ENCODE measurements at regions not wholly inside any gene's neighbourhood (a gene's known extent, or its start where the extent isn't known, plus 50 kb on each side); places are given as distances from the start of the nearest gene placed in this dataset.

- Mint-ChIP-seq H3K27me3 (no peaks in the 10 kb centered on the region), H3K4me3 (no peak overlapping the region), H3K36me3 (ENCODE audit: low read depth) (no peaks in the 10 kb centered on the region), H3K27ac (no peak overlapping the region), H3K4me1 (peaks cover 4% of the 10 kb centered on the region), H3K9me3 (peaks cover 2% of the 10 kb centered on the region)
- CTCF ChIA-PET: no interaction called here
- POLR2A ChIA-PET: no interaction called here
- DNase-seq: no peak
Observed at GRCh38 chr1:81547912-81548303, 252.8 kb upstream of the ADGRL2 start.

GRCh38 chr1:81547261-81547911, 253.3 kb upstream of the ADGRL2 start:
- Mint-ChIP-seq H3K4me1 (peaks cover 4% of the 10 kb centered on the region), H3K36me3 (ENCODE audit: low read depth) (no peaks in the 10 kb centered on the region), H3K27ac (no peak overlapping the region), H3K9me3 (peaks cover 2% of the 10 kb centered on the region), H3K27me3 (no peaks in the 10 kb centered on the region), H3K4me3 (no peak overlapping the region)
- ChIA-PET POLR2A (no interaction called here), CTCF (no interaction called here)
- no peak for DNase-seq

GRCh38 chr1:81545734-81546133, 255.0 kb upstream of the ADGRL2 start:
- Mint-ChIP-seq H3K27ac (no peak overlapping the region), H3K36me3 (ENCODE audit: low read depth) (no peaks in the 10 kb centered on the region), H3K9me3 (peaks cover 2% of the 10 kb centered on the region), H3K27me3 (no peaks in the 10 kb centered on the region), H3K4me1 (peaks cover 4% of the 10 kb centered on the region), H3K4me3 (no peak overlapping the region)
- ChIA-PET CTCF (no interaction called here), POLR2A (no interaction called here)
- no peak for DNase-seq

DNA sequence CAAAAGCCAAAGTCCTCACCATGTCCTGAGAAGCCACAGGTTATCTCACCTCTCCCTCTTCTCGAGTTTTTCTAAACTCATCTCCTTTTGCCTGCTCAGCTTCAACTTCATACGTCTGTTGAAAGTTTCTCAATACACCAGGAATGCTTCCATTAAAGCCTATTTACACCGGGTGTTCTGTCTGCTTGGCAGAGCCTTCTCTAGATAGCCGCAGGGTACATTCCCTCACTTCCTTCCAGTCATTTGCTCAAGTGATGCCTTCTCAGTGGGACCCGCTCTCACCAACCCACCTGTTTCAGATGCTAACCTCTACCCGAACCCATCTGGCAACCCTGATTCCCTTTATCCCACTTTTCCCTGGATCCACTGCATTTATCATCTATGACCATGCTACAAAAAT, 257.0 kb upstream of the ADGRL2 start:
- Mint-ChIP-seq H3K27me3 (no peaks in the 10 kb centered on the region), H3K4me1 (peaks cover 2% of the 10 kb centered on the region), H3K36me3 (ENCODE audit: low read depth) (no peaks in the 10 kb centered on the region), H3K4me3 (no peak overlapping the region), H3K9me3 (peaks cover 2% of the 10 kb centered on the region), H3K27ac (no peak overlapping the region)
- ChIA-PET CTCF (no interaction called here), POLR2A (no interaction called here)
- no peak for DNase-seq

DNA sequence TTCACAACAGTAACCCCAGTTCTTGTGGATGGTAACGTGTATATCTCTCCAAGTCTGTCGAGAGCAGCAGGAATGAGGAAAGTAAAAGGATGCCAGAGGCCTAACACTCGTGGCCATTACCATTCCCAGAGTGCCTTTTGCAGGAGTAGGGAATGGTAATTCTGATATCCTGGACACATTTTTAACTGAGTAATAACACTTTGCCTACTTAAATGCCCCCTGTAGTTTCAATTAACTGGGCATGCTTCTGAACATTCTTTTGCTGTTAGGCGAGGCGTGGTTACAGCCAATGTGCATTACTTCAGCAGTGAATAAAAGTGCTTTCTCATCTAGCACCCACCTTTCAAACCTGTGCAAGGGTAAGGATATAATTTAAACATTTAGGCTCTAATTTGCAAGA, 258.5 kb upstream of the ADGRL2 start:
- POLR2A ChIA-PET: no interaction called here
- Mint-ChIP-seq H3K36me3 (ENCODE audit: low read depth) (no peaks in the 10 kb centered on the region), H3K27ac (no peak overlapping the region), H3K27me3 (no peaks in the 10 kb centered on the region), H3K9me3 (peaks cover 5% of the 10 kb centered on the region), H3K4me1 (no peaks in the 10 kb centered on the region), H3K4me3 (no peak overlapping the region)
- no peak for DNase-seq
- CTCF ChIA-PET: no interaction called here

DNA sequence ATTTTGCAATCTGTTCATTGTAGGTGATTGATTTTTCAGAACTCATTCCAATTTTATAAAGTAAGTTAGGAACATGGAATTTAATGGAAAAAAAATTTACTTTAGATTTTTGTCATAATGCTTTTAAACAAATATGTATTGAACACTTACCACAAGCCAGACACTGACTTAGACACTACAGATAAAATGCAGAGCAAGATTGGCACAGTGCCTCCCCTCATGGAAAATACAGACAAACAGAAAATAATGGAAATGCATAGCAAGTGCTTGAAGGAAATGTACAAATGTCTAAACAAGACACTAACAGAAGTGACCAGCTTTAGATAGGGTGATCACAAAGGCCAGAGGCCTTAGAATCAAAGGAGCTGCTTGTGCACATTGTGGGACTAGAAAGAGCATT, 260.5 kb upstream of the ADGRL2 start:
- ChIA-PET POLR2A (no interaction called here), CTCF (no interaction called here)
- Mint-ChIP-seq H3K4me1 (no peaks in the 10 kb centered on the region), H3K27me3 (no peaks in the 10 kb centered on the region), H3K36me3 (ENCODE audit: low read depth) (no peaks in the 10 kb centered on the region), H3K4me3 (no peak overlapping the region), H3K9me3 (peaks cover 3% of the 10 kb centered on the region), H3K27ac (no peak overlapping the region)
- no peak for DNase-seq

DNA sequence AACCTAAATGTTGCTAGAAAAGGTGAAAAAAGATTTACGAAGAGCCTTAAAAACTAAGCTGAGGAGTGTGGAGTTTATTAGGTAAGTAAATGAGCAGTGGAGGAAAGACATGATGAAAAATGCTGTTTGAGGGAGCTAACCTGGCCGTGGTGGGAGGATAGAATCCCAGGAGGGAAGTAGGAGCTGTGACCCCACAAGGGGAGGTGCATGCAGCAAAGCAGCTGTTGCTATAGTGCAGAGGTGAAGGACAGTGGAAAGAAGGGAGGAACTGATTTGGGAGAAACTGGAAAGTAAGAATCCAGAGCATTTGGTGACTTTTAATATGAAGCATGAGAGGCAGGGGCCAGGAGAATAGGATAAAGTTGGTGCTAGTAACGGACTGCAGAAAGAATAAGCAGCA, 271.7 kb upstream of the ADGRL2 start:
- ChIA-PET POLR2A (no interaction called here), CTCF (no interaction called here)
- H3K4me1 Mint-ChIP-seq: no peaks in the 10 kb centered on the region
- no peak overlapping the region for H3K27ac Mint-ChIP-seq
- no peaks in the 10 kb centered on the region for H3K36me3 Mint-ChIP-seq (ENCODE audit: low read depth)
- peaks cover 2% of the 10 kb centered on the region for H3K9me3 Mint-ChIP-seq
- no peaks in the 10 kb centered on the region for H3K27me3 Mint-ChIP-seq
- no peak overlapping the region for H3K4me3 Mint-ChIP-seq
- DNase-seq: no peak

DNA sequence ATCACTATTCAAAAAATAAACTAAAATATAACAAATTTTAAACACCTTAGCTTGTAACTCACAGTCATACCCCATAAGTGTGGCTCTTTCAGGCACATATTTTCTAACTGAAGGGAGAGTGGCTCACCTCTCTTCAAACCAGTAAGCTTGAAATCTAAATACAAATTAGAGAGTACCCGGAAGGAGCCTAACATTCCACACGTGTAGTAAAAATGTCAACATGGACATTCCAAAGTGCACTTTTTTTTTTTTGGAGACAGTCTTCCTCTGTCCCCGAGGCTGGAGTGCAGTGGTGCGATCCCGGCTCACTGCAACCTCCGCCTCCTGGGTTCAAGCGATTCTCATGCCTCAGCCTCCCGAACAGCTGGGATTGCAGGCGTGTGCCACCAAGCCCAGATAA, 275.6 kb upstream of the ADGRL2 start:
- no peak for DNase-seq
- Mint-ChIP-seq H3K4me1 (no peaks in the 10 kb centered on the region), H3K27ac (no peak overlapping the region), H3K27me3 (no peaks in the 10 kb centered on the region), H3K4me3 (no peak overlapping the region), H3K9me3 (peaks cover 5% of the 10 kb centered on the region), H3K36me3 (ENCODE audit: low read depth) (no peaks in the 10 kb centered on the region)
- ChIA-PET POLR2A (no interaction called here), CTCF (no interaction called here)

GRCh38 chr1:81519987-81520386, 280.7 kb upstream of the ADGRL2 start:
- DNase-seq: no peak
- Mint-ChIP-seq H3K36me3 (ENCODE audit: low read depth) (no peaks in the 10 kb centered on the region), H3K4me3 (no peak overlapping the region), H3K9me3 (peaks cover 4% of the 10 kb centered on the region), H3K4me1 (no peaks in the 10 kb centered on the region), H3K27me3 (no peaks in the 10 kb centered on the region), H3K27ac (no peak overlapping the region)
- POLR2A ChIA-PET: no interaction called here
- CTCF ChIA-PET: no interaction called here

- Mint-ChIP-seq H3K36me3 (ENCODE audit: low read depth) (no peaks in the 10 kb centered on the region), H3K4me1 (no peaks in the 10 kb centered on the region), H3K27me3 (no peaks in the 10 kb centered on the region), H3K4me3 (no peak overlapping the region), H3K27ac (no peak overlapping the region), H3K9me3 (peaks cover 4% of the 10 kb centered on the region)
- DNase-seq: no peak
- ChIA-PET POLR2A (no interaction called here), CTCF (no interaction called here)
Observed at GRCh38 chr1:81517987-81518386, 282.7 kb upstream of the ADGRL2 start.

DNA sequence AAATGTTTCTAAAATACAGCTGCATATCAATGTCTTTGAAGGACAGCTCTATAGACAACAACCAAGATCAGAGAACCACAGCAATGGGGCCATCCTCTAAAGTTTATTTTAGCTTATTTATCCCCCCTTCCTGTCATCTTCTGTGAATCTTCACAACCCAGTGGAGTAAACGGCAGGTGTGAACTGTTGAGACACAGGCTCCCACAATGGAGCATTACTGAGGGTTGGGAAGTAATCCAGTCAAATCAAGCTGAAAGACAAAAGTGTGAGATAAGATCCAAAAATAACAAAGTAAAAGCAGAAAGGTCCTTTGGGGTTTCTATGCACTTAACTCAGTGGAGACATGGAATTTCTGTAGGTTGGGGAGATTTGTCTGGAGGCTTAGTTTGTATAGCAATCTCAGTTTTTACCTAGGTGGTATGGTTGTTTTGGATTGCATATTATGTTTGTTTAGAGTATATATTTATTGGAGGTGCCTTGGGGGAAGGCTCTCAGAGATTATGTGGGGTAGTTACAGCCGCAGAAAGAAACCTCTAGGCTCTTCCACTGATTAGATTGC, 286.9 kb upstream of the ADGRL2 start:
- H3K4me3 Mint-ChIP-seq: no peak overlapping the region
- H3K27ac Mint-ChIP-seq: no peak overlapping the region
- H3K9me3 Mint-ChIP-seq: no peaks in the 10 kb centered on the region
- ChIA-PET CTCF (no interaction called here), POLR2A (no interaction called here)
- H3K36me3 Mint-ChIP-seq (ENCODE audit: low read depth): no peaks in the 10 kb centered on the region
- no peaks in the 10 kb centered on the region for H3K27me3 Mint-ChIP-seq
- H3K4me1 Mint-ChIP-seq: no peaks in the 10 kb centered on the region
- no peak for DNase-seq

GRCh38 chr1:81512252-81513003, 288.3 kb upstream of the ADGRL2 start:
- Mint-ChIP-seq H3K27me3 (no peaks in the 10 kb centered on the region), H3K36me3 (ENCODE audit: low read depth) (no peaks in the 10 kb centered on the region), H3K4me3 (no peak overlapping the region), H3K9me3 (no peaks in the 10 kb centered on the region), H3K4me1 (no peaks in the 10 kb centered on the region), H3K27ac (no peak overlapping the region)
- DNase-seq: no peak
- POLR2A ChIA-PET: no interaction called here
- CTCF ChIA-PET: no interaction called here

- Mint-ChIP-seq H3K36me3 (ENCODE audit: low read depth) (no peaks in the 10 kb centered on the region), H3K4me3 (no peak overlapping the region), H3K27me3 (no peaks in the 10 kb centered on the region), H3K4me1 (no peaks in the 10 kb centered on the region), H3K9me3 (no peaks in the 10 kb centered on the region), H3K27ac (no peak overlapping the region)
- CTCF ChIA-PET: no interaction called here
- no peak for DNase-seq
- POLR2A ChIA-PET: no interaction called here
Observed at GRCh38 chr1:81511281-81511680, 289.5 kb upstream of the ADGRL2 start.

DNA sequence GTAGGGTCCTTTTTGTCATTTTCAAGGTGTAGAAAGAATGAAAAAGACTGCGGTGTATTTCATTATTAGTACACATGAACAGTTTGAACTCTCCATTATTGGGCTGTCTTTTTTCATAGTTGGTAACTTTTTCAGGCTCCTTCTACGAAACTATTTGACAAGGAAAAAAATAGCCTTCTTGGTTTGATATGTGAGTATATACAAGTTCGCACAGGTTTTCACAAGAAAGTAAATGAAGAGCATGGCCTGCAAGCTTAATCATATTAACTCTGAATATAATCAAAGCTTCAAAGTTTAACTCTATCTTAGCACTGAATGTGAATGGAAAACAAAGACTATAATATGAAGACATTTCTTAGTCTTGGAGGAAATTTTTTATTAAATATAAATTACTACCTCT, 290.0 kb upstream of the ADGRL2 start:
- Mint-ChIP-seq H3K4me1 (no peaks in the 10 kb centered on the region), H3K27me3 (no peaks in the 10 kb centered on the region), H3K36me3 (ENCODE audit: low read depth) (no peaks in the 10 kb centered on the region), H3K9me3 (no peaks in the 10 kb centered on the region), H3K4me3 (no peak overlapping the region), H3K27ac (no peak overlapping the region)
- CTCF ChIA-PET: no interaction called here
- POLR2A ChIA-PET: no interaction called here
- no peak for DNase-seq
